Adrenal gland (tissue), 9 donors: ENCODE measurements at regions not wholly inside any gene's neighbourhood (a gene's known extent, or its start where the extent isn't known, plus 50 kb on each side); places are given as distances from the start of the nearest gene placed in this dataset.

Source experiments
- DNase-seq, 7 donors: peaks; one replicate each; pipeline ENCODE4 v3.0.0-alpha.2; 2019 to 2020
- H3K27ac ChIP-seq, 5 donors: fragments of 200-600 bp; sonication (generic) in 4 of 5; 1 replicate in 3 of 5; 2 replicates in 2 of 5; pipeline versions ENCODE4 v1.5.1 to v1.8.0; 2016 to 2020; ENCODE audit warnings: mild to moderate bottlenecking in 1 of 5
- H3K27me3 ChIP-seq: fragments of 200-600 bp; 2 replicates; pipeline ENCODE4 v1.8.0; 2021
- H3K36me3 ChIP-seq, 2 donors: fragments of 200-600 bp; replicated peaks in 1 of 2; 1 replicate in 1 of 2; 2 replicates in 1 of 2; pipeline versions ENCODE4 v1.5.1 to v1.8.0; 2018 to 2022
- H3K4me1 ChIP-seq, 2 donors: fragments of 200-600 bp; replicated peaks in 1 of 2; 1 replicate in 1 of 2; 2 replicates in 1 of 2; pipeline versions ENCODE4 v1.5.1 to v1.8.0; 2018 to 2021
- H3K4me3 ChIP-seq, 4 donors: fragments of 200-600 bp; sonication (generic) in 3 of 4; one replicate each; pipeline ENCODE4 v1.5.1; 2016 to 2018
- H3K9me3 ChIP-seq, 3 donors: fragments of 200-600 bp; sonication (generic) in 1 of 3; replicated peaks in 1 of 3; 1 replicate in 2 of 3; 2 replicates in 1 of 3; pipeline versions ENCODE4 v1.5.1 to v1.8.0; 2016 to 2021
- CTCF ChIP-seq, 6 experiments: fragments of 450-650 bp in 4 of 6; fragments of 200-600 bp in 2 of 6; sonication (generic) in 1 of 6; IDR thresholded peaks; 1 replicate in 5 of 6; 2 replicates in 1 of 6; pipeline versions ENCODE4 v1.5.1 to v1.8.0; 2016 to 2021; ENCODE audit warnings: antibody characterized with exemption in 6 of 6, mild to moderate bottlenecking in 2 of 6, moderate library complexity in 1 of 6
- POLR2A ChIP-seq, 2 donors: fragments of 450-650 bp; IDR thresholded peaks; one replicate each; pipeline ENCODE4 v1.6.1; 2017; ENCODE audit warnings: antibody characterized with exemption in 2 of 2, mild to moderate bottlenecking in 2 of 2, moderate library complexity in 1 of 2
- WGBS, 4 donors: extraction: QIAGEN DNeasy Blood & Tissue Kit in 2 of 4; methylation state at CpG; one replicate each; pipeline versions ENCODE4 v1.1.5 to v1.1.7; 2013 to 2017; 5-methylcytosine and 5-hydroxymethylcytosine counted together
- intact Hi-C, 2 donors: fragments of 100-400 bp; cut with DNase I; formaldehyde crosslinking; loops; one replicate each; pipeline versions ENCODE4 v1.14.1 to v1.15.0; 2022 to 2023
- donor health status: healthy with polysubstance abuse.
- donor health status: Bipolar disorder and iron deficiency.
- donor health status: DM: yes; HTN: yes; CAD: no.
- donor health status: DM: no; HTN: no; CAD: no.
- donor health status: DM: no; HTN: no; CAD: no.

- H3K27me3 ChIP-seq: no peaks in the 10 kb centered on the region
- intact Hi-C loops: no loop called here
- no peaks in the 10 kb centered on the region for H3K4me1 ChIP-seq
- TF ChIP-seq CTCF (IDR thresholded peaks at IDR 0.05) (no peak), POLR2A (IDR thresholded peaks at IDR 0.05) (no peak)
- no peaks in the 10 kb centered on the region for H3K36me3 ChIP-seq
- no peak overlapping the region for H3K27ac ChIP-seq
- WGBS, 4 donors: 78 to 88% (median 84%) methylated on average over 1 of the region's 1 CpG
- no peak overlapping the region for H3K4me3 ChIP-seq
- H3K9me3 ChIP-seq: no peaks in the 10 kb centered on the region
- no peak for DNase-seq
Measured at GRCh38 chr2:223524066-223524465, 78.1 kb downstream of the SCG2 start.

- DNase-seq: no peak
- no peak for TF ChIP-seq POLR2A (IDR thresholded peaks at IDR 0.05)
- no peak for TF ChIP-seq CTCF (IDR thresholded peaks at IDR 0.05)
- H3K4me3 ChIP-seq: no peak overlapping the region
- no peaks in the 10 kb centered on the region for H3K4me1 ChIP-seq
- H3K36me3 ChIP-seq: no peaks in the 10 kb centered on the region
- intact Hi-C loops: no loop called here
- H3K27me3 ChIP-seq: no peaks in the 10 kb centered on the region
- H3K9me3 ChIP-seq: no peaks in the 10 kb centered on the region
- no peak overlapping the region for H3K27ac ChIP-seq
Measured at GRCh38 chr2:223526106-223526505, 76.1 kb downstream of the SCG2 start.

- H3K27ac ChIP-seq: no peak overlapping the region
- DNase-seq: no peak
- H3K9me3 ChIP-seq: no peaks in the 10 kb centered on the region
- intact Hi-C loops: no loop called here
- 65 to 68% (median 66%) methylated on average over 5 of the region's 5 CpGs for WGBS, 4 donors
- no peak overlapping the region for H3K4me3 ChIP-seq
- no peaks in the 10 kb centered on the region for H3K36me3 ChIP-seq
- no peak for TF ChIP-seq CTCF (IDR thresholded peaks at IDR 0.05)
- TF ChIP-seq POLR2A (IDR thresholded peaks at IDR 0.05): no peak
- H3K4me1 ChIP-seq: no peaks in the 10 kb centered on the region
- H3K27me3 ChIP-seq: no peaks in the 10 kb centered on the region
Measured at GRCh38 chr2:223528036-223528435, 74.1 kb downstream of the SCG2 start.

GRCh38 chr2:223529696-223530095 is 72.5 kb downstream of the SCG2 start:
- DNase-seq: no peak
- intact Hi-C loops: no loop called here
- TF ChIP-seq POLR2A (IDR thresholded peaks at IDR 0.05): no peak
- no peak for TF ChIP-seq CTCF (IDR thresholded peaks at IDR 0.05)

More at GRCh38 chr2:223529696-223530095, 72.5 kb downstream of the SCG2 start:
- no peak overlapping the region for H3K27ac ChIP-seq
- H3K9me3 ChIP-seq: no peaks in the 10 kb centered on the region
- no peak overlapping the region for H3K4me3 ChIP-seq
- no peaks in the 10 kb centered on the region for H3K4me1 ChIP-seq
- WGBS, 4 donors: 78 to 88% (median 86%) methylated on average over 3 of the region's 3 CpGs
- no peaks in the 10 kb centered on the region for H3K27me3 ChIP-seq
- no peaks in the 10 kb centered on the region for H3K36me3 ChIP-seq
